ENCODE measurements at regions not wholly inside any gene's neighbourhood (a gene's known extent, or its start where the extent isn't known, plus 50 kb on each side); places are given as distances from the start of the nearest gene placed in this dataset.

DNA sequence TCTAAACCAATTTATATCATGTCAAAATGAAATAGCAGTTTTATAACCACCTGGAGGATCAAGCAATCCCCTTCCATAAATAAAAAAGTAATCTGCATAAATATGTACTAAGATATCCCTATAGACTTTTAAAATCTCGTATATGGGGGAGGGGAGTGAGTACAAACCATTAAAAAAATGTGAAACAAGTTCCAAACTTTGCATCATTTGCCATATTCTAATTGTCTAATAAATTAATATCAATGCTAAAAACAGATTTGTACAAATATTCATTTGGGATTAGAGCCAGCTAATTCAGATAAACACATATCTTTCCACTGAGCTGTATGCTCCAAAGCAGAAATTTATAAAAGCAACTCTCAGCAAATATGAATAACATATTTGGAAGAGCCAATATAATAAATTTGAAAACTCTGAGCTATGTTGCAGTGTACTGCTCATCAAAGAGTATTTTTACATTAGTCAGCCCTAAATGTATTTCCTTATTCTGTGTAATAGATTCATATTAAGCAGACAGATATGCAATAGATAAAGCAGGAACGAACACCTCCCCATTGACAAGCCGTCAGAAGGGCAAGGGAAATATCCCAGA, 970.2 kb downstream of the EFNB2 start:
- TF ChIP-seq JUN (IDR thresholded peaks at IDR 0.05; ENCODE audit: low read depth, low read length) (no peak), TAF1 (IDR thresholded peaks at IDR 0.05; ENCODE audit: low read depth, low read length) (no peak), PHF8 (conservative IDR thresholded peaks at IDR 0.05; ENCODE audit: low read depth, low read length) (no peak), POLR2A (IDR thresholded peaks at IDR 0.05; ENCODE audit: control extremely low read depth in 1 of 2, low read depth in 2 of 2, low read length in 2 of 2) (no peak)
- TF ChIP-seq, protein P1, sequence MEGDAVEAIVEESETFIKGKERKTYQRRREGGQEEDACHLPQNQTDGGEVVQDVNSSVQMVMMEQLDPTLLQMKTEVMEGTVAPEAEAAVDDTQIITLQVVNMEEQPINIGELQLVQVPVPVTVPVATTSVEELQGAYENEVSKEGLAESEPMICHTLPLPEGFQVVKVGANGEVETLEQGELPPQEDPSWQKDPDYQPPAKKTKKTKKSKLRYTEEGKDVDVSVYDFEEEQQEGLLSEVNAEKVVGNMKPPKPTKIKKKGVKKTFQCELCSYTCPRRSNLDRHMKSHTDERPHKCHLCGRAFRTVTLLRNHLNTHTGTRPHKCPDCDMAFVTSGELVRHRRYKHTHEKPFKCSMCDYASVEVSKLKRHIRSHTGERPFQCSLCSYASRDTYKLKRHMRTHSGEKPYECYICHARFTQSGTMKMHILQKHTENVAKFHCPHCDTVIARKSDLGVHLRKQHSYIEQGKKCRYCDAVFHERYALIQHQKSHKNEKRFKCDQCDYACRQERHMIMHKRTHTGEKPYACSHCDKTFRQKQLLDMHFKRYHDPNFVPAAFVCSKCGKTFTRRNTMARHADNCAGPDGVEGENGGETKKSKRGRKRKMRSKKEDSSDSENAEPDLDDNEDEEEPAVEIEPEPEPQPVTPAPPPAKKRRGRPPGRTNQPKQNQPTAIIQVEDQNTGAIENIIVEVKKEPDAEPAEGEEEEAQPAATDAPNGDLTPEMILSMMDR (IDR thresholded peaks at IDR 0.05; ENCODE audit: control extremely low read depth in 1 of 3, insufficient read depth in 1 of 3, low read depth in 1 of 3, low read length in 3 of 3), result no peak
